ENCODE measurements at regions not wholly inside any gene's neighbourhood (a gene's known extent, or its start where the extent isn't known, plus 50 kb on each side); places are given as distances from the start of the nearest gene placed in this dataset.

GRCh38 chr7:85498031-85498430, 311.2 kb upstream of the SEMA3D start:
- no peaks in the 10 kb centered on the region for H3K9me3 ChIP-seq
- no peaks in the 10 kb centered on the region for H3K4me1 ChIP-seq
- H3K27me3 ChIP-seq = no peaks in the 10 kb centered on the region
- in situ Hi-C loops (cut with MboI; ENCODE audit: low pct_ligation_motif_present in 1 of 4, low pct_unique_long_range_greater_than_20kb in 1 of 4, low sequenced_read_pairs in 3 of 4) = no loop called here
- no peak for DNase-seq
- no peak overlapping the region for H3K27ac ChIP-seq
- H3K4me3 ChIP-seq = no peak overlapping the region
- H3K36me3 ChIP-seq = no peaks in the 10 kb centered on the region
- TF ChIP-seq POLR2A (IDR thresholded peaks at IDR 0.05) (no peak), POLR2AphosphoS5 (IDR thresholded peaks at IDR 0.05) (no peak), CTCF (IDR thresholded peaks at IDR 0.05) (no peak), EP300 (IDR thresholded peaks at IDR 0.05; ENCODE audit: low read depth) (no peak)
- intact Hi-C loops (cut with DNase I; ENCODE audit: low total_unique reads) = no loop called here

- no peak for TF ChIP-seq CTCF (IDR thresholded peaks at IDR 0.05)
- no peak for TF ChIP-seq POLR2AphosphoS5 (IDR thresholded peaks at IDR 0.05)
- TF ChIP-seq EP300 (IDR thresholded peaks at IDR 0.05; ENCODE audit: low read depth) = no peak
- no peak for TF ChIP-seq POLR2A (IDR thresholded peaks at IDR 0.05)
- in situ Hi-C loops (cut with MboI; ENCODE audit: low pct_ligation_motif_present in 1 of 4, low pct_unique_long_range_greater_than_20kb in 1 of 4, low sequenced_read_pairs in 3 of 4) (no loop called here), intact Hi-C loops (cut with DNase I; ENCODE audit: low total_unique reads) (no loop called here)
- Histone ChIP-seq H3K36me3 (no peaks in the 10 kb centered on the region), H3K4me3 (no peak overlapping the region), H3K9me3 (no peaks in the 10 kb centered on the region), H3K27me3 (no peaks in the 10 kb centered on the region), H3K27ac (no peak overlapping the region), H3K4me1 (no peaks in the 10 kb centered on the region)
- DNase-seq = no peak
- 70 to 83% methylated on average over 3 of the region's 3 CpGs for WGBS, 2 donors (ENCODE audit: low coverage in 1 of 2)
Measured at GRCh38 chr7:85489498-85489897, 302.6 kb upstream of the SEMA3D start.

- Histone ChIP-seq H3K27ac (no peak overlapping the region), H3K4me1 (no peaks in the 10 kb centered on the region), H3K4me3 (no peak overlapping the region), H3K36me3 (no peaks in the 10 kb centered on the region), H3K9me3 (no peaks in the 10 kb centered on the region), H3K27me3 (no peaks in the 10 kb centered on the region)
- 94 to 100% methylated on average over 1 of the region's 1 CpG for WGBS, 2 donors (ENCODE audit: low coverage in 1 of 2)
- intact Hi-C loops (cut with DNase I; ENCODE audit: low total_unique reads) = no loop called here
- in situ Hi-C loops (cut with MboI; ENCODE audit: low pct_ligation_motif_present in 1 of 4, low pct_unique_long_range_greater_than_20kb in 1 of 4, low sequenced_read_pairs in 3 of 4) = no loop called here
- DNase-seq = no peak
- TF ChIP-seq POLR2AphosphoS5 (IDR thresholded peaks at IDR 0.05) (no peak), POLR2A (IDR thresholded peaks at IDR 0.05) (no peak), CTCF (IDR thresholded peaks at IDR 0.05) (no peak), EP300 (IDR thresholded peaks at IDR 0.05; ENCODE audit: low read depth) (no peak)
Measured at GRCh38 chr7:85488406-85488805, 301.6 kb upstream of the SEMA3D start.

GRCh38 chr7:85483177-85483576, 296.3 kb upstream of the SEMA3D start:
- no peaks in the 10 kb centered on the region for H3K36me3 ChIP-seq
- no peak for TF ChIP-seq EP300 (IDR thresholded peaks at IDR 0.05; ENCODE audit: low read depth)
- no peak for TF ChIP-seq CTCF (IDR thresholded peaks at IDR 0.05)
- TF ChIP-seq POLR2A (IDR thresholded peaks at IDR 0.05) = no peak
- TF ChIP-seq POLR2AphosphoS5 (IDR thresholded peaks at IDR 0.05) = no peak
- no peak overlapping the region for H3K27ac ChIP-seq
- no peak for DNase-seq
- H3K9me3 ChIP-seq = no peaks in the 10 kb centered on the region
- intact Hi-C loops (cut with DNase I; ENCODE audit: low total_unique reads) (no loop called here), in situ Hi-C loops (cut with MboI; ENCODE audit: low pct_ligation_motif_present in 1 of 4, low pct_unique_long_range_greater_than_20kb in 1 of 4, low sequenced_read_pairs in 3 of 4) (no loop called here)
- no peaks in the 10 kb centered on the region for H3K27me3 ChIP-seq
- no peak overlapping the region for H3K4me3 ChIP-seq
- 33 to 50% methylated on average over 1 of the region's 1 CpG for WGBS, 2 donors (ENCODE audit: low coverage in 1 of 2)
- H3K4me1 ChIP-seq = no peaks in the 10 kb centered on the region
